ENCODE measurements at regions not wholly inside any gene's neighbourhood (a gene's known extent, or its start where the extent isn't known, plus 50 kb on each side); places are given as distances from the start of the nearest gene placed in this dataset.
A peak's percentile ranks its signal among the peaks of the same experiment; 100 is the strongest.
"Not testable (repeated sequence)": the region's sequence is repeated elsewhere in the genome, so short reads cannot be mapped to it uniquely, and the experiment has no call there.

- TF ChIP-seq CSDC2 (CRISPR knock-in tag; IDR thresholded peaks at IDR 0.05) (no peak), ZFP3 (CRISPR knock-in tag; IDR thresholded peaks at IDR 0.05) (peak; percentile 81; the same call in 1 of the 2 replicates), ZC3H10 (CRISPR knock-in tag; IDR thresholded peaks at IDR 0.05) (no peak)
- peak; percentile 61; the same call in 2 of the 3 replicates for ATAC-seq
Measured at GRCh38 chr14:80047761-80048160, 163.5 kb downstream of the DIO2 start.

GRCh38 chr14:80037349-80037748 lies 174.0 kb downstream of the DIO2 start:
- TF ChIP-seq SNAI2 (CRISPR knock-in tag; IDR thresholded peaks at IDR 0.05) (no peak), ARNTL (CRISPR knock-in tag; IDR thresholded peaks at IDR 0.05; ENCODE audit: borderline replicate concordance, low read depth) (no peak), ZNF8 (CRISPR knock-in tag; IDR thresholded peaks at IDR 0.05) (no peak), CSDC2 (CRISPR knock-in tag; IDR thresholded peaks at IDR 0.05) (no peak)
- no peak for ATAC-seq

DNA sequence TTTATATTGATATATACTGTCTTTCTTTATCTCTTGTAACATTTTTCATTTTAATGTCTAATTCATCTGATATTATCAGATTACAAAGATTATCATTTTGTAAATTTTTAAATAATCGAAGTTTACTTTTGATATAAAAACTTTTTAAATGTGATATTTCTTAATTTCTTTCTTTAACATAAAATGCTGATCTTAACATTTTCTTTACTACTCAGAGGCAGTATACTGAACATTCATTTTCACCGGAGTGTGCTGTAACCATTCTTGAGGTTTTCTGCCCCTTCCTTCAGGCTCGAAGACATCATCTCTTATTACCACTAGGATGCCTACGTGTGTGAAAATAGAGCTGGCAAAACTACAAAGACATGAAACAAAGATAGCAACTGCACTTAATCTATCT lies 186.9 kb downstream of the DIO2 start:
- no peak for TF ChIP-seq PPARA (CRISPR knock-in tag; IDR thresholded peaks at IDR 0.05; ENCODE audit: borderline replicate concordance)
- no peak for TF ChIP-seq TOX (CRISPR knock-in tag; IDR thresholded peaks at IDR 0.05; ENCODE audit: borderline replicate concordance)
- no peak for TF ChIP-seq BACH2 (CRISPR knock-in tag; IDR thresholded peaks at IDR 0.05; ENCODE audit: borderline replicate concordance)
- no peak for TF ChIP-seq ZC3H10 (CRISPR knock-in tag; IDR thresholded peaks at IDR 0.05)
- no peak for TF ChIP-seq GLIS3 (CRISPR knock-in tag; IDR thresholded peaks at IDR 0.05)
- TF ChIP-seq ZFP30 (CRISPR knock-in tag; IDR thresholded peaks at IDR 0.05), result no peak
- no peak for TF ChIP-seq TCF4 (CRISPR knock-in tag; IDR thresholded peaks at IDR 0.05; ENCODE audit: borderline replicate concordance)
- no peak for TF ChIP-seq CREB5 (CRISPR knock-in tag; IDR thresholded peaks at IDR 0.05; ENCODE audit: low read depth)
- no peak for TF ChIP-seq ESRRG (CRISPR knock-in tag; IDR thresholded peaks at IDR 0.05)
- TF ChIP-seq, protein P1, sequence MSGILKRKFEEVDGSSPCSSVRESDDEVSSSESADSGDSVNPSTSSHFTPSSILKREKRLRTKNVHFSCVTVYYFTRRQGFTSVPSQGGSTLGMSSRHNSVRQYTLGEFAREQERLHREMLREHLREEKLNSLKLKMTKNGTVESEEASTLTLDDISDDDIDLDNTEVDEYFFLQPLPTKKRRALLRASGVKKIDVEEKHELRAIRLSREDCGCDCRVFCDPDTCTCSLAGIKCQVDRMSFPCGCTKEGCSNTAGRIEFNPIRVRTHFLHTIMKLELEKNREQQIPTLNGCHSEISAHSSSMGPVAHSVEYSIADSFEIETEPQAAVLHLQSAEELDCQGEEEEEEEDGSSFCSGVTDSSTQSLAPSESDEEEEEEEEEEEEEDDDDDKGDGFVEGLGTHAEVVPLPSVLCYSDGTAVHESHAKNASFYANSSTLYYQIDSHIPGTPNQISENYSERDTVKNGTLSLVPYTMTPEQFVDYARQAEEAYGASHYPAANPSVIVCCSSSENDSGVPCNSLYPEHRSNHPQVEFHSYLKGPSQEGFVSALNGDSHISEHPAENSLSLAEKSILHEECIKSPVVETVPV (CRISPR knock-in tag; IDR thresholded peaks at IDR 0.05), result no peak
- no peak for TF ChIP-seq OSR1 (CRISPR knock-in tag; IDR thresholded peaks at IDR 0.05)
- no peak for TF ChIP-seq SNAI2 (CRISPR knock-in tag; IDR thresholded peaks at IDR 0.05)
- no peak for ATAC-seq

- ATAC-seq, result not testable (repeated sequence)
Measured at GRCh38 chr14:80018476-80018875, 192.8 kb downstream of the DIO2 start.

GRCh38 chr14:80017795-80018194 lies 193.5 kb downstream of the DIO2 start:
- peak; percentile 56; the same call in 2 of the 3 replicates for ATAC-seq
- TF ChIP-seq ISL1 (CRISPR knock-in tag; IDR thresholded peaks at IDR 0.05), result no peak
- TF ChIP-seq, protein P1 (CRISPR knock-in tag; IDR thresholded peaks at IDR 0.05), result no peak
- no peak for TF ChIP-seq SNAI2 (CRISPR knock-in tag; IDR thresholded peaks at IDR 0.05)
- no peak for TF ChIP-seq BACH2 (CRISPR knock-in tag; IDR thresholded peaks at IDR 0.05; ENCODE audit: borderline replicate concordance)
- no peak for TF ChIP-seq PPARA (CRISPR knock-in tag; IDR thresholded peaks at IDR 0.05; ENCODE audit: borderline replicate concordance)
- TF ChIP-seq, protein P2, sequence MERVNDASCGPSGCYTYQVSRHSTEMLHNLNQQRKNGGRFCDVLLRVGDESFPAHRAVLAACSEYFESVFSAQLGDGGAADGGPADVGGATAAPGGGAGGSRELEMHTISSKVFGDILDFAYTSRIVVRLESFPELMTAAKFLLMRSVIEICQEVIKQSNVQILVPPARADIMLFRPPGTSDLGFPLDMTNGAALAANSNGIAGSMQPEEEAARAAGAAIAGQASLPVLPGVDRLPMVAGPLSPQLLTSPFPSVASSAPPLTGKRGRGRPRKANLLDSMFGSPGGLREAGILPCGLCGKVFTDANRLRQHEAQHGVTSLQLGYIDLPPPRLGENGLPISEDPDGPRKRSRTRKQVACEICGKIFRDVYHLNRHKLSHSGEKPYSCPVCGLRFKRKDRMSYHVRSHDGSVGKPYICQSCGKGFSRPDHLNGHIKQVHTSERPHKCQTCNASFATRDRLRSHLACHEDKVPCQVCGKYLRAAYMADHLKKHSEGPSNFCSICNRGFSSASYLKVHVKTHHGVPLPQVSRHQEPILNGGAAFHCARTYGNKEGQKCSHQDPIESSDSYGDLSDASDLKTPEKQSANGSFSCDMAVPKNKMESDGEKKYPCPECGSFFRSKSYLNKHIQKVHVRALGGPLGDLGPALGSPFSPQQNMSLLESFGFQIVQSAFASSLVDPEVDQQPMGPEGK (CRISPR knock-in tag; IDR thresholded peaks at IDR 0.05; ENCODE audit: borderline replicate concordance), result no peak
- no peak for TF ChIP-seq ARNTL (CRISPR knock-in tag; IDR thresholded peaks at IDR 0.05; ENCODE audit: borderline replicate concordance, low read depth)
- no peak for TF ChIP-seq RARB (CRISPR knock-in tag; IDR thresholded peaks at IDR 0.05)
- no peak for TF ChIP-seq GLIS3 (CRISPR knock-in tag; IDR thresholded peaks at IDR 0.05)
- no peak for TF ChIP-seq TCF4 (CRISPR knock-in tag; IDR thresholded peaks at IDR 0.05; ENCODE audit: borderline replicate concordance)
- no peak for TF ChIP-seq CSDC2 (CRISPR knock-in tag; IDR thresholded peaks at IDR 0.05)
- no peak for TF ChIP-seq ZC3H10 (CRISPR knock-in tag; IDR thresholded peaks at IDR 0.05)
- TF ChIP-seq ZNF8 (CRISPR knock-in tag; IDR thresholded peaks at IDR 0.05), result no peak
- TF ChIP-seq ZNF565 (CRISPR knock-in tag; conservative IDR thresholded peaks at IDR 0.05; ENCODE audit: low read depth), result no peak
- TF ChIP-seq ESRRG (CRISPR knock-in tag; IDR thresholded peaks at IDR 0.05), result no peak
- TF ChIP-seq TSHZ2 (CRISPR knock-in tag; IDR thresholded peaks at IDR 0.05), result no peak
- TF ChIP-seq TOX (CRISPR knock-in tag; IDR thresholded peaks at IDR 0.05; ENCODE audit: borderline replicate concordance), result no peak
- no peak for TF ChIP-seq ZFP3 (CRISPR knock-in tag; IDR thresholded peaks at IDR 0.05)
- no peak for TF ChIP-seq CREB5 (CRISPR knock-in tag; IDR thresholded peaks at IDR 0.05; ENCODE audit: low read depth)
